ENCODE measurements at regions not wholly inside any gene's neighbourhood (a gene's known extent, or its start where the extent isn't known, plus 50 kb on each side); places are given as distances from the start of the nearest gene placed in this dataset.

- H3K79me2 ChIP-seq (ENCODE audit: control insufficient read depth in 1 of 2, insufficient read depth in 2 of 2, low read length in 2 of 2): no peaks in the 10 kb centered on the region
- H3K18ac ChIP-seq (ENCODE audit: extremely low read depth, low read length): no peak overlapping the region
- H2BK20ac ChIP-seq (ENCODE audit: low read length): no peak overlapping the region
- no peak overlapping the region for H4K8ac ChIP-seq (ENCODE audit: extremely low read depth, insufficient read depth, low read length)
- H3K4me1 ChIP-seq (replicated peaks in 1 of 4; ENCODE audit: control insufficient read depth in 3 of 4, insufficient read depth in 4 of 4, low read length in 3 of 4): peaks cover 0 to 4% (median 0%) of the 10 kb centered on the region in 4 experiments; a peak in 1 of 7 replicates
- H2BK15ac ChIP-seq (ENCODE audit: low read length): no peak overlapping the region
- no peak overlapping the region for H3K27ac ChIP-seq (ENCODE audit: low read depth, low read length)
- POLR2A ChIA-PET (ENCODE audit: partially characterized antibody): no interaction called here
- no peak overlapping the region for H3K4me3 ChIP-seq (ENCODE audit: extremely low read depth in 1 of 4, insufficient read depth in 2 of 4, low read depth in 3 of 4, low read length in 4 of 4)
- H3K56ac ChIP-seq (replicated peaks; ENCODE audit: insufficient read length, low read depth, low read length): no peak overlapping the region
- H2AFZ ChIP-seq (ENCODE audit: low read length): no peak overlapping the region
- no peak overlapping the region for H2BK120ac ChIP-seq (replicated peaks; ENCODE audit: low read depth, low read length)
- H3K9ac ChIP-seq (replicated peaks in 1 of 4; ENCODE audit: extremely low read depth in 1 of 4, low read depth in 3 of 4, low read length in 3 of 4): no peak overlapping the region
- H3K27me3 ChIP-seq (replicated peaks in 1 of 4; ENCODE audit: control insufficient read depth in 3 of 4, extremely low read depth in 1 of 4, insufficient read depth in 3 of 4, low read length in 3 of 4): no peaks in the 10 kb centered on the region
- H4K91ac ChIP-seq (replicated peaks; ENCODE audit: insufficient read length, low read length): no peak overlapping the region
- H3K23ac ChIP-seq (ENCODE audit: insufficient read length): no peak overlapping the region
- no peaks in the 10 kb centered on the region for H3K79me1 ChIP-seq (ENCODE audit: low read depth, low read length)
- H3K23me2 ChIP-seq (ENCODE audit: low read depth, low read length): no peaks in the 10 kb centered on the region
- no peak overlapping the region for H3K4me2 ChIP-seq (ENCODE audit: insufficient read depth in 1 of 2, low read depth in 2 of 2, low read length in 2 of 2)
- H3K36me3 ChIP-seq (ENCODE audit: control insufficient read depth in 2 of 4, insufficient read depth in 4 of 4, low read length in 3 of 4): no peaks in the 10 kb centered on the region
- WGBS, 2 experiments (ENCODE audit: extremely low coverage in 1 of 2, insufficient coverage in 1 of 2, insufficient read length in 1 of 2, insufficient replicate concordance in 2 of 2, low coverage in 1 of 2, low lambda C conversion rate in 2 of 2, missing lambda C conversion rate in 1 of 2): 82% methylated on average over 4 of the region's 4 CpGs; no CpG with 5 or more reads in 1 of the 2 experiments
- no peak overlapping the region for H3K4ac ChIP-seq (replicated peaks; ENCODE audit: insufficient read length, low read depth, low read length)
- CTCF ChIA-PET (ENCODE audit: partially characterized antibody): interaction anchor here (1.5 kb wide), 1 partner anchor 30 kb away, joined by 3 read pairs; no protein-coding TSS in a partner anchor
- no peak overlapping the region for H2AK5ac ChIP-seq (ENCODE audit: low read depth, low read length)
- no peak for FAIRE-seq
- no peak overlapping the region for H3K14ac ChIP-seq (ENCODE audit: insufficient read length)
- no peak for DNase-seq (ENCODE audit: low read depth in 1 of 2, low spot score in 2 of 2)
- no peaks in the 10 kb centered on the region for H3K9me3 ChIP-seq (ENCODE audit: insufficient read depth in 2 of 2, low read depth in 1 of 2, low read length in 1 of 2)
- no peaks in the 10 kb centered on the region for H4K20me1 ChIP-seq (replicated peaks in 1 of 2; ENCODE audit: control insufficient read depth in 1 of 2, insufficient read depth in 2 of 2, low read length in 2 of 2)
- H2BK12ac ChIP-seq (ENCODE audit: low read depth, low read length): no peak overlapping the region
- no peak overlapping the region for H2BK5ac ChIP-seq (ENCODE audit: low read depth, low read length)
- H4K5ac ChIP-seq (ENCODE audit: insufficient read length, low read depth, low read length): no peak overlapping the region
- TF ChIP-seq SP1 (IDR thresholded peaks at IDR 0.05; ENCODE audit: low read depth, low read length) (no peak), KDM5A (IDR thresholded peaks at IDR 0.05; ENCODE audit: low read length) (no peak), SRF (IDR thresholded peaks at IDR 0.05; ENCODE audit: low read depth, low read length) (no peak), SAP30 (IDR thresholded peaks at IDR 0.05; ENCODE audit: insufficient read depth, insufficient replicate concordance, low read length) (no peak), GABPA (IDR thresholded peaks at IDR 0.05; ENCODE audit: borderline replicate concordance, insufficient read depth, low read length) (no peak), E2F6 (IDR thresholded peaks at IDR 0.05) (no peak), KDM4A (IDR thresholded peaks at IDR 0.05; ENCODE audit: low read depth, low read length, severe bottlenecking) (no peak), GTF2F1 (IDR thresholded peaks at IDR 0.05; ENCODE audit: borderline replicate concordance, low read depth, low read length) (no peak), SP2 (IDR thresholded peaks at IDR 0.05; ENCODE audit: low read length) (no peak), CTCF (IDR thresholded peaks at IDR 0.05; ENCODE audit: control extremely low read depth in 1 of 3, insufficient read depth in 1 of 3, low read depth in 1 of 3, low read length in 3 of 3) (no peak), TBP (IDR thresholded peaks at IDR 0.05; ENCODE audit: low read depth, low read length) (no peak), MAX (IDR thresholded peaks at IDR 0.05) (no peak)
These were observed 406.8 kb upstream of the ZNF385D start for GRCh38 chr3:22157848-22158247.

Data from H1 (cell line).